ENCODE measurements at regions not wholly inside any gene's neighbourhood (a gene's known extent, or its start where the extent isn't known, plus 50 kb on each side); places are given as distances from the start of the nearest gene placed in this dataset.

DNA sequence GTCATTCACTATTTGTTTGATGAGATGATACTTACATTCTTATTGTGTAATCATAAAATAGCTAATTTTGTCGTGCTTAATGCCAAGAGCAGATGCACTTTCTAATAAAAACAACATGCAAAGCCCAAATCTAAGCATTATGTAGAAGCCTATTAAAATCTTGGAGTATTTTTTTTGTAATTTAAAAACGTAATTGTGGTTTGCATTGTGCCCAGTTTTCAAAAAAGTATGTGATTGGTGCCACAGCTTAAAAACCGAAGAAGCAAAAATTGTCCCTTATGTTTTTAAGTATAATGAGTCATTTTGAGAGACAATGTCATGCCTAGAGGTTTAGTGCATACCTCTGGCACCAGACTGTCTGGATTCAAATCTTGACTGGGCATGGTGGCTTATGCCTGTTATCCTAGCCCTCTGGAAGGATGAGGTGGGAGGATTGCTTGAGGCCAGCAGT, 464.8 kb upstream of the RGS6 start:
- TF ChIP-seq, protein P1, sequence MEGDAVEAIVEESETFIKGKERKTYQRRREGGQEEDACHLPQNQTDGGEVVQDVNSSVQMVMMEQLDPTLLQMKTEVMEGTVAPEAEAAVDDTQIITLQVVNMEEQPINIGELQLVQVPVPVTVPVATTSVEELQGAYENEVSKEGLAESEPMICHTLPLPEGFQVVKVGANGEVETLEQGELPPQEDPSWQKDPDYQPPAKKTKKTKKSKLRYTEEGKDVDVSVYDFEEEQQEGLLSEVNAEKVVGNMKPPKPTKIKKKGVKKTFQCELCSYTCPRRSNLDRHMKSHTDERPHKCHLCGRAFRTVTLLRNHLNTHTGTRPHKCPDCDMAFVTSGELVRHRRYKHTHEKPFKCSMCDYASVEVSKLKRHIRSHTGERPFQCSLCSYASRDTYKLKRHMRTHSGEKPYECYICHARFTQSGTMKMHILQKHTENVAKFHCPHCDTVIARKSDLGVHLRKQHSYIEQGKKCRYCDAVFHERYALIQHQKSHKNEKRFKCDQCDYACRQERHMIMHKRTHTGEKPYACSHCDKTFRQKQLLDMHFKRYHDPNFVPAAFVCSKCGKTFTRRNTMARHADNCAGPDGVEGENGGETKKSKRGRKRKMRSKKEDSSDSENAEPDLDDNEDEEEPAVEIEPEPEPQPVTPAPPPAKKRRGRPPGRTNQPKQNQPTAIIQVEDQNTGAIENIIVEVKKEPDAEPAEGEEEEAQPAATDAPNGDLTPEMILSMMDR (conservative IDR thresholded peaks at IDR 0.05) = no peak
- H3K27ac ChIP-seq = no peak overlapping the region

DNA sequence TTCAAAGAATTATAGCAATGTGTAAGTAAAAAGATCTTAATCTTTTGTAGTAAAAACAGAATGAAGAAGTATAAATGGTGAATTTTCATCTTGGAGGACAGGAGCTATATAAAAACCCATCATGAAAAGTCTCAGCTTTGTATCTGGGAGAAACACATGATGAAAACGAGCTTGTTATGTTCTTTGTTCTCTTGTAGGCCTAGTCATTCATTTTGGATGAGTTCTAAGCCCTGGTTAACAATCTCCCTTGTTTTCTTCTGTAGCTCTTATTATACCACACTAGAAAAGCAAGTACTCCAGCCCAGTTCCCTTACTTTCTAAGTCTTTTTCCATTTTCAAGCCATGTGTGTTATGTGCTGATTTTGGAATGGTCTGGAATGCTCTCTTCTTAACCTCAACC, 463.5 kb upstream of the RGS6 start:
- TF ChIP-seq, protein P1 (conservative IDR thresholded peaks at IDR 0.05) = no peak
- H3K27ac ChIP-seq = no peak overlapping the region

DNA sequence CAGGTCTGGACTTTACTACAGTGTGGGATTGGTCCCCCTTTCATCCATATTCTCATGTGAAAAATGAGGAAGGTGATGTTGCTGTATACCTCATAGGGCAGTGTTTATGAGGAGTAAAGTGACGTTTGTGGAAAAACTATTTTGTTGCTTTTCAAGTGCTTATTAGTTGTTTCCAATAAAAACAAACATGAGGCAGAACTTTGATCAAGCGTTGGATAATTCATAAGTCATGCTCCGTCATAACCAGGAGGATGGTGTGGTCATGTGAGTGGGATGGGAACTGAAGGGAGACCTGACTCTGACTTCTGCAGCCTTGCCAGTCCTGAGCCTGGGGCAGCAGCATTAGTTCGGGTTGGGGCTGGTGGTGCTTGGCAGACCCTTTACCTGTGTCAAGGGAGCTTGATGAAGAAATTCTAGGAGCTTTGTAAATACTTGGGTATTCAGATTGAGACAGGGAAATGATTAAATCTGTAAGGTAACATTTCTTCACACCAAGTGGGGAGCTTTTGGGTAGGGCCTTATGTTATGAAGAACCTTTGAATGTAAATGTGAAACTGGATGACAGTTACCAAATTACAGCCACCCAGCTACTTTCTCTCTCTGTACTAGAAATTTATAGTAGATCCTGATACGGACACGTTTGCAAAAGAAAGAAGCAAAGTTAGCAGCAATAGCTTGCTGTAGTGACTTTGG, 462.4 kb upstream of the RGS6 start:
- no peak overlapping the region for H3K27ac ChIP-seq
- TF ChIP-seq, protein P1 (conservative IDR thresholded peaks at IDR 0.05) = no peak

DNA sequence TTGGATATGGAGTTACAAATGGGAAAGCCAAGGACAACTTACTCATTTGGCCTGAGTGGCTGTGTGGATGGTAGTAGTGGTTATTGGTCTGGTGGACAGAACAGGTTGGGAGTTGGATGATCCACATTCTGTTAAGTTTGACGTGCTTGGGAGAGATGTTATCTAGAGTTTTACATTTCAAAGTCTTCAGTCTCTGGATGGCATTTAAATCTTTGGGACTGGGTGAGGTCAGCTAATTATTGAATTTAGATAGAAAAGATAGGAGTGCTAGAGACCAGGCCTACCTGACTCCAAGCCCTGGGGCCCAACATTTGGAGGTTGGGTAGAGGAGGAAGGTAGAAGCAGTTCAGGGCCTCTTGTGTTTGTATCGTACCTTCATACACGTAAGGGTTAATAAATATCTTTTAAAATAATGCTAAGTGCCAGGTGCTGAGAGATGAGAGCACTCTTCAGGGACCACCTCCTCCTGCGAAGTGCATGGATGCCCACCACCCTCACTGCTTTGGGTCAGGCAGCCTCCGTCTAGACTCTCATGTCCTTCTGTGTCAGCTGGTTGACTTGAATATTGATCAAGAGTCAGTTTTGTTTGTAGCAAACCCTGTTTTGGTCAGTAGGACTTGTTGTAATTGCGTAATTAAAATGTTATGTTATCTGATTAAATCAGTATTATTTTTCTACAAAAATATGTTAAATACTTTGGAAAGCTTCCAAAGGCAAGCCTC, 460.4 kb upstream of the RGS6 start:
- H3K27ac ChIP-seq = no peak overlapping the region
- TF ChIP-seq, protein P1 (conservative IDR thresholded peaks at IDR 0.05) = no peak

DNA sequence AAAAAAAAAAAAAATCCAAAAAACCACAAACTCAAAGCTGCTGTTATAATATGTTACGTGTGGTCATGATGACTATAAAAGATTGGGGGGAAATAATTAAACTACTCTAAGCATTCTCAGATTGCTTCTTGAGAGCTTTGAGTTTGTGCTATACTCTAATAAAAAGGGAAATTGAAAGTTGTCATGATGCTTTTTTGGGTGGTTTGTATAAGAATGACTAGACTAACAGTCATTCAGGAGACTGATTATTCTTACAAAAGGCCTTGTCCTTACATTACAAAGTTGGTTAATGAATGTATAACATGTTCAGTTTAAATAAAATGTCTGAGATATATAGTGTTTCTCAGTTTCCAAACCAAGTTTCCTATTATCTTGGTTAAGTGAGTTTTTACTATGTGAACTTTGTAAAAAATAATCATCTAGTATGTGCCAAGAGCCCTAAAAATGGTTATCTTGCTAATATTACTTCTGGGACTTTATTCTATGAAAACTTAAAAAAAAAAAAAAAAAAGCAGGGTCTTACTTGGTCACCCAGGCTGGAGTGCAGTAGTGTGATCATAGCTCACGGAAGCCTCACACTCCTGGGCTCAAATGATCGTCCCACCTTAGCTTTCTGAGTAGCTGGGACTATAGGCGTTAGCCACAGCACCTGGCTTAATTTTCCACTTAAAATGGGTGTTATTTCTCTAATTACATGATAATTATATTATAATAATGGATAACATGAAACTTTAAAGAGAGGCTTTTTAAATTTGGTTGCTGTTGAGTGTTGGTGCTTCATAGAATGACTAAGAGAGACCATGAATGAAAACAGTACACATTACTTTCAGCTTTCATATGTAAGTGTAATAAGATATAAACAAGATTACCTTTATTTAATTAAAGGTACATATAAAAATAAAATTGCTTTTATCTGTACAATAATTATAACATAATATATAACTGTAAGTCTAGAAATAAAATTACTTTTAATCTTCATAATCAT, 459.6 kb upstream of the RGS6 start:
- TF ChIP-seq, protein P1 (conservative IDR thresholded peaks at IDR 0.05) = no peak
- no peak overlapping the region for H3K27ac ChIP-seq

DNA sequence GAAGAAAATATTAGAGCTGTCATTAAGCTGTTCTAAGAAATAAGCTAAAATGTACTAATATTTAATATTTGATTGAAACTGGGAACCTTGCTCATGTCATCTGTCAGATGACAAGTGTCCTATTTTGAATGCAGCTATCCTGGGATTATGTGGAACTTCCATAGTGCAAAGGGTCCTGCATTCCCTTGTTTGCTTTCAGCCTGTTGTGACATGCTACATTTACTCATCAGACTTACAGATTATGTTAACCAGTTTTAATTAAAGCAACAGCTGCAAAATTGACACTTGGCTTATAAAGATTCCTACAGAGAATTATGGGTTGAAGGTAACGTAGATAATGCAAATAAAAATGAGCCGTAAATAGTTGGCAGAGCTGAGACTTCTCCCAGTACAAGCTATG, 458.4 kb upstream of the RGS6 start:
- TF ChIP-seq, protein P1 (conservative IDR thresholded peaks at IDR 0.05) = no peak
- H3K27ac ChIP-seq = peak overlapping the region; percentile 46
